HCT116 (cell line): ENCODE measurements at regions not wholly inside any gene's neighbourhood (a gene's known extent, or its start where the extent isn't known, plus 50 kb on each side); places are given as distances from the start of the nearest gene placed in this dataset.

Experiments
- CTCF ChIP-seq, 3 experiments: fragments of 200-600 bp in 1 of 3; sonication (generic) in 1 of 3; IDR thresholded peaks in 2 of 3; conservative IDR thresholded peaks in 1 of 3; 2 replicates each; pipeline ENCODE4 v1.5.1; 2012 to 2017; ENCODE audit warnings: low read depth in 2 of 3, low read length in 2 of 3, antibody characterized with exemption in 1 of 3, borderline replicate concordance in 1 of 3, control low read depth in 1 of 3, mild to moderate bottlenecking in 1 of 3, mixed read lengths in 1 of 3, mixed run types in 1 of 3, moderate library complexity in 1 of 3; ENCODE audit not compliant: insufficient read depth in 1 of 3
- EZH2phosphoT487 ChIP-seq: fragments of 200-600 bp; IDR thresholded peaks from 2 replicates; pipeline ENCODE4 v1.6.1; 2018; ENCODE audit warnings: antibody characterized with exemption, borderline replicate concordance
- FOSL1 ChIP-seq: IDR thresholded peaks from 2 replicates; pipeline ENCODE4 v1.6.1; 2012; ENCODE audit warnings: low read depth
- JUND ChIP-seq: IDR thresholded peaks from 2 replicates; pipeline ENCODE4 v1.6.1; 2012
- POLR2A ChIP-seq: IDR thresholded peaks from 2 replicates; pipeline ENCODE4 v1.7.0; 2011; ENCODE audit warnings: borderline replicate concordance; ENCODE audit not compliant: insufficient read depth, insufficient read length; ENCODE audit errors: extremely low read depth
- REST ChIP-seq: IDR thresholded peaks from 2 replicates; pipeline ENCODE4 v1.6.1; 2012; ENCODE audit warnings: low read depth
- SIN3A ChIP-seq: IDR thresholded peaks from 2 replicates; pipeline ENCODE4 v1.6.1; 2012; ENCODE audit warnings: low read depth
- SP1 ChIP-seq: IDR thresholded peaks from 2 replicates; pipeline ENCODE4 v1.6.1; 2012; ENCODE audit warnings: low read depth
- TCF7L2 ChIP-seq: IDR thresholded peaks from 2 replicates; pipeline ENCODE4 v1.7.0; 2011; ENCODE audit warnings: borderline replicate concordance, inconsistent platforms; ENCODE audit not compliant: insufficient read depth, insufficient read length; ENCODE audit errors: extremely low read depth
- ZFX ChIP-seq: fragments of 450-650 bp; IDR thresholded peaks from 2 replicates; pipeline ENCODE4 v1.6.1; 2017
- ZNF274 ChIP-seq: fragments of 200-500 bp; sonication (Bioruptor generic); IDR thresholded peaks from 2 replicates; pipeline ENCODE4 v1.6.1; 2014; ENCODE audit warnings: mild to moderate bottlenecking, low read depth, low read length, inconsistent platforms
- TF ChIP-seq, protein P1 (sequence below): IDR thresholded peaks from 2 replicates; pipeline ENCODE4 v1.6.1; 2012

DNA sequence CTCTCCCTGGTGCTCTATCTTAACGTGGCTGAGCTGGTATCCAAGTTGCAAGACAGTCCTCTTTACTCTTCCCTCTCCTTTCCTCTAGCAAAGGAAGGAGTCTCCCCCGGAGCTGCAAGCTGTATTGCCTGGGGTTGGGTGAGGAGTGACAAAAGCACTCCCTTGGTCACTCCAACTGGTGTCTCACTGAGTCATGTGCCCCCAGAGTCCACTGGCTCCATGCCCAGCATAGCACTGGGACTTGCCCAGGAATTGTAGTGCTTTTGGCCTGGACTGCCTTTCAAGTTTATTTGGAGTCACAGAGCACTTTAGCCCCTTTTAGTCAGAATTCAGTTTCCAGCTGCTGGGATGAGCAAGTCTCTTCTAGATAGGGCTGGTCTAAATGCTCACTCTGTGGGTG lies 82.6 kb upstream of the FST start:
- no peak for TF ChIP-seq CTCF (IDR thresholded peaks at IDR 0.05 in 2 of 3, conservative IDR thresholded peaks at IDR 0.05 in 1 of 3; ENCODE audit: borderline replicate concordance in 1 of 3, insufficient read depth in 1 of 3, low read depth in 2 of 3, low read length in 2 of 3)
- TF ChIP-seq REST = no peak
- no peak for TF ChIP-seq SP1
- no peak for TF ChIP-seq SIN3A
- TF ChIP-seq ZFX = no peak
- TF ChIP-seq TCF7L2 = no peak
- TF ChIP-seq POLR2A = no peak
- TF ChIP-seq FOSL1 = no peak
- TF ChIP-seq EZH2phosphoT487 = no peak
- no peak for TF ChIP-seq ZNF274
- TF ChIP-seq JUND = no peak
- TF ChIP-seq, protein P1, sequence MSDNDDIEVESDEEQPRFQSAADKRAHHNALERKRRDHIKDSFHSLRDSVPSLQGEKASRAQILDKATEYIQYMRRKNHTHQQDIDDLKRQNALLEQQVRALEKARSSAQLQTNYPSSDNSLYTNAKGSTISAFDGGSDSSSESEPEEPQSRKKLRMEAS = no peak
